ENCODE measurements at regions not wholly inside any gene's neighbourhood (a gene's known extent, or its start where the extent isn't known, plus 50 kb on each side); places are given as distances from the start of the nearest gene placed in this dataset.

- Histone ChIP-seq H3K27ac (ENCODE audit: control insufficient read depth, insufficient read depth) (no peak overlapping the region), H3K9me3 (replicated peaks; ENCODE audit: control insufficient read depth, insufficient read depth, low read length) (no peaks in the 10 kb centered on the region; the same call in 2 of the 3 replicates), H3K4me2 (ENCODE audit: control insufficient read depth, insufficient read depth) (no peak overlapping the region), H3K79me2 (ENCODE audit: control insufficient read depth, insufficient read depth, low read length) (no peaks in the 10 kb centered on the region), H3K36me3 (ENCODE audit: control insufficient read depth in 2 of 2, insufficient read depth in 2 of 2, low read length in 1 of 2) (no peaks in the 10 kb centered on the region), H2AFZ (ENCODE audit: control insufficient read depth, low read depth, low read length) (no peak overlapping the region), H3K4me3 (no peak overlapping the region), H3K9ac (ENCODE audit: control insufficient read depth, insufficient read depth, low read length) (no peak overlapping the region), H3K27me3 (replicated peaks in 1 of 2; ENCODE audit: control insufficient read depth in 2 of 2, insufficient read depth in 2 of 2, low read length in 1 of 2) (no peaks in the 10 kb centered on the region), H4K20me1 (ENCODE audit: control insufficient read depth, insufficient read depth) (no peaks in the 10 kb centered on the region), H3K4me1 (ENCODE audit: control insufficient read depth, insufficient read depth, low read length) (no peaks in the 10 kb centered on the region)
- intact Hi-C loops (cut with micrococcal nuclease; ENCODE audit: unreplicated experiment) (no loop called here), in situ Hi-C loops (cut with MboI) (no loop called here)
- CTCF ChIA-PET = no interaction called here
- no TSS peak for BruUV-seq (replicated peaks)
- no peak for DNase-seq (ENCODE audit: low read depth, low spot score)
- WGBS (ENCODE audit: insufficient coverage, insufficient replicate concordance, low lambda C conversion rate, missing lambda C conversion rate) = 34% methylated on average over 2 of the region's 2 CpGs
- no peak for ATAC-seq
- SMC1A ChIA-PET (ENCODE audit: uncharacterized antibody, unreplicated experiment) = no interaction called here
- RAD21 ChIA-PET (ENCODE audit: unreplicated experiment) = no interaction called here
- no peak for FAIRE-seq
- POLR2A ChIA-PET = no interaction called here
- no peak for TF ChIP-seq EZH2 (IDR thresholded peaks at IDR 0.05; ENCODE audit: borderline replicate concordance, control insufficient read depth, low read depth, low read length)
- TF ChIP-seq PRDM15 (CRISPR knock-in tag; IDR thresholded peaks at IDR 0.05) = no peak
- TF ChIP-seq EGR1 (IDR thresholded peaks at IDR 0.05; ENCODE audit: borderline replicate concordance in 1 of 2, low read depth in 2 of 2, low read length in 2 of 2) = no peak
- TF ChIP-seq CEBPB (IDR thresholded peaks at IDR 0.05; ENCODE audit: borderline replicate concordance in 1 of 2, low read depth in 2 of 2, low read length in 2 of 2) = no peak
- TF ChIP-seq MYC (IDR thresholded peaks at IDR 0.05; ENCODE audit: insufficient read depth, insufficient read length, insufficient replicate concordance, low read length, severe bottlenecking) = no peak
- TF ChIP-seq MEF2A (IDR thresholded peaks at IDR 0.05; ENCODE audit: insufficient read depth, low read depth, low read length) = no peak
- no peak for TF ChIP-seq USF1 (IDR thresholded peaks at IDR 0.05; ENCODE audit: borderline replicate concordance, extremely low read length, insufficient read depth, low read depth, low read length)
- no peak for TF ChIP-seq RELB (IDR thresholded peaks at IDR 0.05; ENCODE audit: low read depth)
- TF ChIP-seq FOXM1 (IDR thresholded peaks at IDR 0.05; ENCODE audit: low read depth, low read length) = no peak
- TF ChIP-seq RB1 (IDR thresholded peaks at IDR 0.05; ENCODE audit: borderline replicate concordance) = no peak
- TF ChIP-seq NFYA (IDR thresholded peaks at IDR 0.05; ENCODE audit: borderline replicate concordance, low read depth, low read length) = no peak
- TF ChIP-seq SP1 (IDR thresholded peaks at IDR 0.05; ENCODE audit: low read depth, low read length) = no peak
- no peak for TF ChIP-seq HDAC6 (IDR thresholded peaks at IDR 0.05; ENCODE audit: unreplicated experiment)
- TF ChIP-seq ATF3 (IDR thresholded peaks at IDR 0.05; ENCODE audit: borderline replicate concordance, extremely low read depth, low read depth, low read length) = no peak
- no peak for TF ChIP-seq E4F1 (IDR thresholded peaks at IDR 0.05; ENCODE audit: borderline replicate concordance, partially characterized antibody)
Observed at GRCh38 chrX:40483502-40483901, 97.3 kb upstream of the ATP6AP2 start.
